ENCODE measurements at regions not wholly inside any gene's neighbourhood (a gene's known extent, or its start where the extent isn't known, plus 50 kb on each side); places are given as distances from the start of the nearest gene placed in this dataset.

DNA sequence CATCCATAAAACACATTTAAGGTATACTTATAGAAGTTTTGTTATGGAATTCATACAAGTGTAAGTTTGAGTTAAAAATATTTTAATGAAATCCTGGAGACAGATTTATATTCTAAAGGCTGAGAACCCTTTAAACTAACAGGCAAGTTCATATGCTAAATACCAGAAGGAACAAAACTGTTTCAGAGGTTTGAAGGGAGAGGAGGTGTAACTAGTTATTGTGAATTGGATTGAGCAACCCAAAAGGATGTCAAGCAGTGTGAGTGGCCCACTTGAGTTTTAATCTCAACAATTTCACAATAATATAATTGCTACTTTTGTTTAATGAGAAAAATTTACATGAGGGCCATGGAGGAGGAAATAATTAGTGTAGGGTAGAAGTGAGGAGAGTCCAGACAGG is 348.5 kb upstream of the ACTBL2 start:
- TF ChIP-seq POLR2A (IDR thresholded peaks at IDR 0.05): no peak
- TF ChIP-seq, protein P1, sequence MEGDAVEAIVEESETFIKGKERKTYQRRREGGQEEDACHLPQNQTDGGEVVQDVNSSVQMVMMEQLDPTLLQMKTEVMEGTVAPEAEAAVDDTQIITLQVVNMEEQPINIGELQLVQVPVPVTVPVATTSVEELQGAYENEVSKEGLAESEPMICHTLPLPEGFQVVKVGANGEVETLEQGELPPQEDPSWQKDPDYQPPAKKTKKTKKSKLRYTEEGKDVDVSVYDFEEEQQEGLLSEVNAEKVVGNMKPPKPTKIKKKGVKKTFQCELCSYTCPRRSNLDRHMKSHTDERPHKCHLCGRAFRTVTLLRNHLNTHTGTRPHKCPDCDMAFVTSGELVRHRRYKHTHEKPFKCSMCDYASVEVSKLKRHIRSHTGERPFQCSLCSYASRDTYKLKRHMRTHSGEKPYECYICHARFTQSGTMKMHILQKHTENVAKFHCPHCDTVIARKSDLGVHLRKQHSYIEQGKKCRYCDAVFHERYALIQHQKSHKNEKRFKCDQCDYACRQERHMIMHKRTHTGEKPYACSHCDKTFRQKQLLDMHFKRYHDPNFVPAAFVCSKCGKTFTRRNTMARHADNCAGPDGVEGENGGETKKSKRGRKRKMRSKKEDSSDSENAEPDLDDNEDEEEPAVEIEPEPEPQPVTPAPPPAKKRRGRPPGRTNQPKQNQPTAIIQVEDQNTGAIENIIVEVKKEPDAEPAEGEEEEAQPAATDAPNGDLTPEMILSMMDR (IDR thresholded peaks at IDR 0.05): no peak
- no peak overlapping the region for H3K27ac ChIP-seq
- DNase-seq (no peak), ATAC-seq (no peak)
- intact Hi-C loops (cut with DNase I): no loop called here
- peaks cover 30% of the 10 kb centered on the region for H3K4me1 ChIP-seq
- no peaks in the 10 kb centered on the region for H3K27me3 ChIP-seq
- H3K9me3 ChIP-seq: no peaks in the 10 kb centered on the region
- H3K4me3 ChIP-seq: no peak overlapping the region
- H3K36me3 ChIP-seq (replicated peaks in 1 of 2; ENCODE audit: insufficient read depth in 1 of 2, low read depth in 2 of 2): no peaks in the 10 kb centered on the region

DNA sequence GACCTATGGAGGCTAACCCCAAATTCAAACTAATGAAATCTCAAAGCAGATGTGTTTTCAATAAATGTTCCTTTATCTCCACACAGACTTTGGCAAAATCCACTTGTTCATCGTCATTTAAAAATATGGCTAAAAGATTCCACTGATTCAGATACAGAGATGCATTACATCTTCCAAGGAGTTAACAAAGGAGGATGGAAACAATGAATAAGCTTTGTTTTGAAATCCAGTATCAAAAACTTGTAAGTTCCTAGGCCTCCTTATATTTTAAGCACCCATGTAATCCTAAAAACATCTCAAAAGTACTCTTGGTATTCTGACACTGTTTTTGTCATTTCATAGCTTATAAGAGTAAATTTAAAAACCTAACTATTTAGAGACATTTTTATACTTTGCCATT is 345.6 kb upstream of the ACTBL2 start:
- H3K27me3 ChIP-seq: no peaks in the 10 kb centered on the region
- no peak overlapping the region for H3K27ac ChIP-seq
- H3K4me3 ChIP-seq: no peak overlapping the region
- 87 to 88% methylated on average over 1 of the region's 1 CpG for WGBS, 2 donors
- intact Hi-C loops (cut with DNase I): no loop called here
- TF ChIP-seq, protein P1 (IDR thresholded peaks at IDR 0.05): no peak
- no peak for TF ChIP-seq POLR2A (IDR thresholded peaks at IDR 0.05)
- H3K4me1 ChIP-seq: peaks cover 7% of the 10 kb centered on the region
- ATAC-seq (no peak), DNase-seq (no peak)
- no peaks in the 10 kb centered on the region for H3K9me3 ChIP-seq
- no peaks in the 10 kb centered on the region for H3K36me3 ChIP-seq (replicated peaks in 1 of 2; ENCODE audit: insufficient read depth in 1 of 2, low read depth in 2 of 2)

- H3K27ac ChIP-seq: no peak overlapping the region
- no peaks in the 10 kb centered on the region for H3K4me1 ChIP-seq
- 70 to 76% methylated on average over 3 of the region's 3 CpGs for WGBS, 2 donors
- intact Hi-C loops (cut with DNase I): no loop called here
- H3K4me3 ChIP-seq: no peak overlapping the region
- no peak for DNase-seq
- H3K36me3 ChIP-seq (replicated peaks in 1 of 2; ENCODE audit: insufficient read depth in 1 of 2, low read depth in 2 of 2): no peaks in the 10 kb centered on the region
- no peaks in the 10 kb centered on the region for H3K9me3 ChIP-seq
- ATAC-seq: no peak
- TF ChIP-seq POLR2A (IDR thresholded peaks at IDR 0.05): no peak
- H3K27me3 ChIP-seq: no peaks in the 10 kb centered on the region
These were observed 342.5 kb upstream of the ACTBL2 start for GRCh38 chr5:57825031-57825686.

- no peak overlapping the region for H3K4me3 ChIP-seq
- no peak for ATAC-seq
- WGBS, 2 donors: 71 to 83% methylated on average over 2 of the region's 2 CpGs
- no peaks in the 10 kb centered on the region for H3K27me3 ChIP-seq
- intact Hi-C loops (cut with DNase I): no loop called here
- H3K9me3 ChIP-seq: no peaks in the 10 kb centered on the region
- no peak for DNase-seq
- TF ChIP-seq, protein P1 (IDR thresholded peaks at IDR 0.05): no peak
- no peak for TF ChIP-seq POLR2A (IDR thresholded peaks at IDR 0.05)
- no peak overlapping the region for H3K27ac ChIP-seq
- no peaks in the 10 kb centered on the region for H3K4me1 ChIP-seq
- H3K36me3 ChIP-seq (replicated peaks in 1 of 2; ENCODE audit: insufficient read depth in 1 of 2, low read depth in 2 of 2): no peaks in the 10 kb centered on the region
These were observed 342.0 kb upstream of the ACTBL2 start for GRCh38 chr5:57824623-57825022.

DNA sequence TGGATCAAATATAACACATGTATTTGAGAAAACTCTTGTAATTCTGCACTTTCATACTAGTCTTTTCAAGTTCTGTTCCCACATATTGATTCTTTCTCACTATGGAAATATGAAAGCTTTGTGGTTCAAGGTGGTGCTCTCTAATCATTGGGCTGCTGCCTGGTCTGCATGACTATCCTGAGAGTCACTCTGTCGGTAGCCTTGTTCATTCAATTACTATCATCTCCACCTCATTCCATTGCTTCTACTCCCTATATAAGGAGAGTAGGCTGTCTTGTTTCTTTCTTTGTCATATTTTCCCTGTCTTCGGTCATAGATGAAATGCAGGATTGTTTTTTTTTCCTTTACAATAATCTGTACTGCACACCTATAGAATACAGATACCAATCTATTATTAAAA is 341.4 kb upstream of the ACTBL2 start:
- no peaks in the 10 kb centered on the region for H3K4me1 ChIP-seq
- no peak for ATAC-seq
- H3K27ac ChIP-seq: no peak overlapping the region
- H3K27me3 ChIP-seq: no peaks in the 10 kb centered on the region
- TF ChIP-seq, protein P1 (IDR thresholded peaks at IDR 0.05): no peak
- TF ChIP-seq POLR2A (IDR thresholded peaks at IDR 0.05): no peak
- no peaks in the 10 kb centered on the region for H3K9me3 ChIP-seq
- WGBS, 2 donors: 88 to 96% methylated on average over 2 of the region's 2 CpGs
- intact Hi-C loops (cut with DNase I): no loop called here
- no peaks in the 10 kb centered on the region for H3K36me3 ChIP-seq (replicated peaks in 1 of 2; ENCODE audit: insufficient read depth in 1 of 2, low read depth in 2 of 2)
- H3K4me3 ChIP-seq: no peak overlapping the region
- no peak for DNase-seq
